ENCODE measurements at regions not wholly inside any gene's neighbourhood (a gene's known extent, or its start where the extent isn't known, plus 50 kb on each side); places are given as distances from the start of the nearest gene placed in this dataset.

DNA sequence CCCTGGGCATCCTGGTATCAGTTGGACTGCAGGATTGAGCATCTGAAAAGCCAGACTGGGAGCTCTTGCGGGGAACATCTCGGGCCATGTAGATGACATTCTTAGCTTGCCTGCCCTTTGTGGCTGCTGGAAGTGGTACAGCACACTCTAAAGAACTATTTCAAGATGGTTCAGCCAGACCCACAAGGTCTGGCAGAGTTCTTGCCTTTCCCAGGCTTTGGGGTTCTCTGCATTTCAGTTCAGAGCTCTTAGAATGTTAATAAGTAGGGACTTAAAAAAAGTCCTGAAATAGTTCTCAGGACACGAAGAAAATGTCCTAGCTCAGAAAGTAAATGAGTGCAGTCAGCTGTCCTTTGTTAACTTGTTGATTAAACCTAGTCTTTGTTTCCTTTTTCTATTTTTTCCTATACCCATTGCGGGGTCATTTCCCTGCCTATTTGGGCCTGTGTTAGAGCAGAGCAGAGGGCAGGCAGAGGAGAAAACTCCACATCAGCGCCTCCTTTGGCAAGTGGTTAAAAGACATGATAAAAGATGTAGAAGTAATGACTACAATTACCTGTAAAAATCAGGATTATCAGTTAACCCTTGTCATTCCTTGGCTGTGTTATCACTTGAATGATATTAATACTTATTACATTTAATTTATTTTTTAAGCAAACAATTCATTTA is 291.5 kb downstream of the ZSWIM6 start:
- Histone ChIP-seq H3K27me3 (ENCODE audit: insufficient read depth, low read length) (peaks cover 7% of the 10 kb centered on the region; the same call in 1 of the 2 replicates), H3K4me3 (ENCODE audit: low read length) (no peak overlapping the region), H3K36me3 (ENCODE audit: insufficient read depth, low read length) (no peaks in the 10 kb centered on the region), H3K4me1 (ENCODE audit: insufficient read depth, low read length) (peaks cover 8% of the 10 kb centered on the region; the same call in 1 of the 2 replicates), H3K9me3 (ENCODE audit: insufficient read depth, low read depth, low read length) (no peaks in the 10 kb centered on the region), H3K9ac (ENCODE audit: low read depth, low read length) (no peak overlapping the region), H3K27ac (ENCODE audit: low read depth, low read length) (no peak overlapping the region)
- 88% methylated on average over 3 of the region's 5 CpGs for WGBS

DNA sequence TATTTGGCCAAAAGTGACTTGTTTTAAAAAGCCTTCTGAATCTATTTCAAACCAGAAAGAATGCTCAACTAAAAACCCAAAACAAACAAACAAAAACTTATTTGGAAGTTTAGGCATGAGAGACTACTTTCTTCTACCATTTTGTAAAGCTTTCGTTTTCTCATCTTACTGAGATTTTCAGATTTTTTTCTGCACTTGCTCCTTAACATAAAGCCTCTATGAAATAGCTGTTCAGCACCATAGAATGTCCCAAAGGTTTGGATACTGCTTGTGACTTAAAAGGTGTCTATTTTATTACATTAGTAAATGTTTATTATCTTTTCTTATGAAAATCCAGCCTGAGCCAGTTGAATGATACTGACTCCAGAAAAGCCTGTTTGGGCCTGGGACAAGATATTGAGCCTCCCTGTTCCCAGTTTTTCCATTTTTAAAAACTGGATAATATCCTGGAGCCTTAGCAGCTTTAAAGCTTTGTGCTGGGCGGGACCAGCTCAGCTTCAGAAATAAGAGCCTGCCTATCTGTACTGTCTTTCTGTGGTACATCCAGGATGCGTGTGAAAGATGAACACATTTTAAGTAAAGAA is 292.6 kb downstream of the ZSWIM6 start:
- H3K27ac ChIP-seq (ENCODE audit: low read depth, low read length), result no peak overlapping the region
- H3K36me3 ChIP-seq (ENCODE audit: insufficient read depth, low read length), result no peaks in the 10 kb centered on the region
- 80% methylated on average over 3 of the region's 3 CpGs for WGBS
- H3K9ac ChIP-seq (ENCODE audit: low read depth, low read length), result 0 out of 2 replicates have a peak overlapping the region, but pooled peaks have one; percentile 85
- H3K4me1 ChIP-seq (ENCODE audit: insufficient read depth, low read length), result peaks cover 8% of the 10 kb centered on the region; the same call in 1 of the 2 replicates
- H3K4me3 ChIP-seq (ENCODE audit: low read length), result peak overlapping the region; percentile 72
- H3K9me3 ChIP-seq (ENCODE audit: insufficient read depth, low read depth, low read length), result no peaks in the 10 kb centered on the region
- H3K27me3 ChIP-seq (ENCODE audit: insufficient read depth, low read length), result peaks cover 7% of the 10 kb centered on the region; the same call in 1 of the 2 replicates

DNA sequence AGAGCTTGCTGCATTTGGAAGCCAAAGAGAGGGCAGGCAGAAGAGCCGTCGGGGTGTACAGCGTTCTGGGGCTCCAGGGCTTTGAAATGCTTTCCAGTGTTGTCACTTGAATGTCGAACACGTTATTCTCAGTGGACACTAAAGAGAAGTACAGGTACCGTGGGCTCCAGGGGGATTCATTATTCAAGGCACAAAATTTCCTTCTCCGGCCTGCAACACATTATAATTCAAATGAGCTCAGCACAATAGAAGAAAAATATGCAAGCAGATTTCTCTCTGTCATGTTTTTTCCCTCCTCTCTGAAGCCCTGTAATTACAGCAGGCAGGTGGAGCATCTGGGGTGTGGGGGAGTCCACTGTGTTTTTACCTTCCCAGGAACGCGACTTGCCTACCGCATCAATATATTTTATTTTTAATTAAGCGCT is 293.1 kb downstream of the ZSWIM6 start:
- peaks cover 8% of the 10 kb centered on the region; the same call in 1 of the 2 replicates for H3K4me1 ChIP-seq (ENCODE audit: insufficient read depth, low read length)
- no peak overlapping the region for H3K27ac ChIP-seq (ENCODE audit: low read depth, low read length)
- WGBS, result 11% methylated on average over 11 of the region's 11 CpGs
- peaks cover 7% of the 10 kb centered on the region; the same call in 1 of the 2 replicates for H3K27me3 ChIP-seq (ENCODE audit: insufficient read depth, low read length)
- no peaks in the 10 kb centered on the region for H3K36me3 ChIP-seq (ENCODE audit: insufficient read depth, low read length)
- peak overlapping the region; percentile 72 for H3K4me3 ChIP-seq (ENCODE audit: low read length)
- H3K9me3 ChIP-seq (ENCODE audit: insufficient read depth, low read depth, low read length), result no peaks in the 10 kb centered on the region
- peak overlapping the region; percentile 85 for H3K9ac ChIP-seq (ENCODE audit: low read depth, low read length)

DNA sequence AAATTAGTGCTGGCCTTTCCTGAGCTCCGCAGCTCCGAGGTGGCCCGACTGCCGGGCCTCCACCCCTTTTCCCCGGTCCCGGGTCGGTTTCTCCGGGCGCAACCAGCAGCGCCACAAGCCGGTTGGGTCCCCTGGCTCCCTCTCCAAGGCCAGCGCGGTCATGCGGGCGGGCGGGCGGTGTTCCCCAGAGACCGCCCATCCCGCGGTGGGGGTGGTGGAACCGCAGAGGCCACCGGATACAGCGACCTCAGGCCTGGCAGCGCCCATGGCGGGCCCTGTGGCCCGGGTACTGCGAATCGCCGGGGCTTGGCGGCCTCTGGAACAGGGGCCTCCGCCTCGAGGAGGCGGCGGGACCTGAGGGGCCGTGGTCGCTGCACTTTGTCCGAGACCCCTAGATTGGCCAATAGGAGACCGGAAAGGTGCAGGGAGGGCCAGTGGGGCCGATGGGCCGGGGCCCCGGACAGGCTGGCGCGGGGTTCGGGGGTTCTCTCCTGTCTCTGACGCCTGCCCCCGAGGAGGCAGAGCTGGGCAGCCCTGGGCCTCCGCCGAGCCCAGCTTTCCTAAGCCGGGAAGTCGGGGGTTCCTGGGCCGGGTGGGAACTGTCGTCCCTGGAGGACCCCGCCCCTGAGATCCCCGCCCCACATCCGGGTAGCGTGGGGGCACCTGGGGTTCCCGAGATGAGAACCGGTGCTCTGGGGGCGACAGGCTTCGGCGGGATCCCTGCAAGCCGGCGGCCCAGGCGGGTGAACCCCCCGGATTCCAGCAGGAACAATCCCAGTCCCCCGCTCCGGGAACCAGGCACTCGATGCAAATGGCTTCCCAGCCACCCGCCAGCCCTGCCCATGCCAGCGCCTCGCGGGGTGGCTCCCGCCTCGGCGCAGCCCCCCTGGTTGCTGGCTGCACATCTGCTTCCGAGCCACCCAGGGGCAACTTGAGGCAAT is 293.9 kb downstream of the ZSWIM6 start:
- H3K9me3 ChIP-seq (ENCODE audit: insufficient read depth, low read depth, low read length), result no peaks in the 10 kb centered on the region
- H3K27me3 ChIP-seq (ENCODE audit: insufficient read depth, low read length), result peaks cover 7% of the 10 kb centered on the region; the same call in 1 of the 2 replicates
- peak overlapping the region; percentile 85 for H3K9ac ChIP-seq (ENCODE audit: low read depth, low read length)
- H3K4me3 ChIP-seq (ENCODE audit: low read length), result peak overlapping the region; percentile 72
- no peak overlapping the region; the same call in 1 of the 2 replicates for H3K27ac ChIP-seq (ENCODE audit: low read depth, low read length)
- WGBS, result 3% methylated on average over 76 of the region's 76 CpGs
- H3K4me1 ChIP-seq (ENCODE audit: insufficient read depth, low read length), result peaks cover 8% of the 10 kb centered on the region; the same call in 1 of the 2 replicates
- no peaks in the 10 kb centered on the region for H3K36me3 ChIP-seq (ENCODE audit: insufficient read depth, low read length)

DNA sequence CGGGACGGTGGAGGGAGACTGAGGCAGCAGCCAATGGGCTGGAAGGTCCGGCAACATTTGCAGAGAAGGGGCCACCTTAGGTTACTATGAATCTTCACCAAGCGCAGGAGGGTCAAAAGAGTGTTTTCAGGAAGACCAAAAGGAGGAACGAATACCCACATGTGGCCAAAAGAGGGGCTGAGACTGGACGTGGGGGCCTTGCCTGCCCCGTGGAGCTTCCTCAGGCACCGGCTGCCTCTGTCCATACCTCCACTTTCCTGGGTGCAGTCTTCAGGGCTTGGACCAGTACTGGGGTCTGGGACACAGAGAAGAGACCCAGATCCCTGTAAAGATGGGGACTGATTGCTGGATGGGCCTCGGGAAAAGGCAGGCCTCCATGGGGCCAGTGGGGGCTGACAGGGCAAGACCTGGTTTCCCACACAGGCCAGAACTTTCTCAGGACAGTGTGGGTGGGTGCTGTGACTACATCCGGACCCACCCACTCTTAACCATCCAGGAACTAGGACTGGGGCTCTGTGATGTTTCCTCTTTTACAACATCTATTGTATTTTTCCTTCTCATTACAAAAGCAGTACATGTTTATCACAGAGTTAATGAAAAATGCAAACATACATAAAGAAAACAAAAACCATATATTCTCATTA is 294.7 kb downstream of the ZSWIM6 start:
- H3K9me3 ChIP-seq (ENCODE audit: insufficient read depth, low read depth, low read length), result no peaks in the 10 kb centered on the region
- H3K27me3 ChIP-seq (ENCODE audit: insufficient read depth, low read length), result peaks cover 7% of the 10 kb centered on the region; the same call in 1 of the 2 replicates
- H3K36me3 ChIP-seq (ENCODE audit: insufficient read depth, low read length), result no peaks in the 10 kb centered on the region
- 70% methylated on average over 10 of the region's 10 CpGs for WGBS
- peak overlapping the region; percentile 72 for H3K4me3 ChIP-seq (ENCODE audit: low read length)
- H3K4me1 ChIP-seq (ENCODE audit: insufficient read depth, low read length), result peaks cover 14% of the 10 kb centered on the region
- no peak overlapping the region for H3K27ac ChIP-seq (ENCODE audit: low read depth, low read length)
- H3K9ac ChIP-seq (ENCODE audit: low read depth, low read length), result no peak overlapping the region; the same call in 1 of the 2 replicates

GRCh38 chr5:61627531-61627930 is 295.5 kb downstream of the ZSWIM6 start:
- Histone ChIP-seq H3K36me3 (ENCODE audit: insufficient read depth, low read length) (no peaks in the 10 kb centered on the region), H3K27ac (ENCODE audit: low read depth, low read length) (no peak overlapping the region), H3K9ac (ENCODE audit: low read depth, low read length) (no peak overlapping the region), H3K9me3 (ENCODE audit: insufficient read depth, low read depth, low read length) (no peaks in the 10 kb centered on the region), H3K4me3 (ENCODE audit: low read length) (no peak overlapping the region), H3K4me1 (ENCODE audit: insufficient read depth, low read length) (peaks cover 22% of the 10 kb centered on the region), H3K27me3 (ENCODE audit: insufficient read depth, low read length) (peaks cover 7% of the 10 kb centered on the region; the same call in 1 of the 2 replicates)
- 84% methylated on average over 2 of the region's 2 CpGs for WGBS

DNA sequence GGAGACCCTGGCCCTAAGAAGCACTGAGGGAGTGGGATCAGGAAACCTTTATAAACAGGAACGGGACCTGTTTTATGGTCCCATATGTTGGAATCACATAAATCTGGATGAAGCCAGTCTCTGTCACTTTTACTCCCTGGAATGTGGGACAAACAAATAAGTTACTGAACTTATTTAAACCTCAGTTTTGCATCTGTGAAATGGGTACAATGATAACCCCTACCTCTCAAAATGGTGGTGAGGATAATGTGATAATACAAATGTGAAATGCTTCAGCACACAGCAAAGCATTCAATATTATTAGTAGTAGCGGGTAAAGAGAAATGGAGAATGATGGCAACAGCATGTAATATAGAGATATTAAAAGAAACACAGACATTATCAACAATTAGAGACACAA is 298.9 kb downstream of the ZSWIM6 start:
- Histone ChIP-seq H3K4me1 (ENCODE audit: insufficient read depth, low read length) (peaks cover 16% of the 10 kb centered on the region), H3K4me3 (ENCODE audit: low read length) (no peak overlapping the region), H3K27me3 (ENCODE audit: insufficient read depth, low read length) (no peaks in the 10 kb centered on the region), H3K9ac (ENCODE audit: low read depth, low read length) (no peak overlapping the region), H3K27ac (ENCODE audit: low read depth, low read length) (no peak overlapping the region), H3K36me3 (ENCODE audit: insufficient read depth, low read length) (no peaks in the 10 kb centered on the region), H3K9me3 (ENCODE audit: insufficient read depth, low read depth, low read length) (no peaks in the 10 kb centered on the region)
- WGBS, result 100% methylated on average over 1 of the region's 2 CpGs

GRCh38 chr5:61631438-61631941 is 299.4 kb downstream of the ZSWIM6 start:
- 74% methylated on average over 11 of the region's 11 CpGs for WGBS
- no peaks in the 10 kb centered on the region for H3K27me3 ChIP-seq (ENCODE audit: insufficient read depth, low read length)
- no peaks in the 10 kb centered on the region for H3K36me3 ChIP-seq (ENCODE audit: insufficient read depth, low read length)
- H3K4me3 ChIP-seq (ENCODE audit: low read length), result no peak overlapping the region
- peak overlapping the region; percentile 36; the same call in 1 of the 2 replicates for H3K9ac ChIP-seq (ENCODE audit: low read depth, low read length)
- no peak overlapping the region for H3K27ac ChIP-seq (ENCODE audit: low read depth, low read length)
- peaks cover 16% of the 10 kb centered on the region for H3K4me1 ChIP-seq (ENCODE audit: insufficient read depth, low read length)
- no peaks in the 10 kb centered on the region for H3K9me3 ChIP-seq (ENCODE audit: insufficient read depth, low read depth, low read length)

- no peak overlapping the region for H3K4me3 ChIP-seq (ENCODE audit: low read length)
- peak overlapping the region; percentile 36; the same call in 1 of the 2 replicates for H3K9ac ChIP-seq (ENCODE audit: low read depth, low read length)
- H3K4me1 ChIP-seq (ENCODE audit: insufficient read depth, low read length), result peaks cover 17% of the 10 kb centered on the region
- no peak overlapping the region for H3K27ac ChIP-seq (ENCODE audit: low read depth, low read length)
- 74% methylated on average over 2 of the region's 2 CpGs for WGBS
- H3K27me3 ChIP-seq (ENCODE audit: insufficient read depth, low read length), result no peaks in the 10 kb centered on the region
- H3K36me3 ChIP-seq (ENCODE audit: insufficient read depth, low read length), result no peaks in the 10 kb centered on the region
- H3K9me3 ChIP-seq (ENCODE audit: insufficient read depth, low read depth, low read length), result no peaks in the 10 kb centered on the region
Observed at GRCh38 chr5:61632064-61632463, 300.0 kb downstream of the ZSWIM6 start.

- Histone ChIP-seq H3K9ac (ENCODE audit: low read depth, low read length) (no peak overlapping the region), H3K9me3 (ENCODE audit: insufficient read depth, low read depth, low read length) (no peaks in the 10 kb centered on the region), H3K36me3 (ENCODE audit: insufficient read depth, low read length) (no peaks in the 10 kb centered on the region), H3K4me3 (ENCODE audit: low read length) (no peak overlapping the region), H3K4me1 (ENCODE audit: insufficient read depth, low read length) (peaks cover 27% of the 10 kb centered on the region), H3K27me3 (ENCODE audit: insufficient read depth, low read length) (no peaks in the 10 kb centered on the region), H3K27ac (ENCODE audit: low read depth, low read length) (no peak overlapping the region)
- 87% methylated on average over 3 of the region's 3 CpGs for WGBS
Observed at GRCh38 chr5:61635271-61635670, 303.2 kb downstream of the ZSWIM6 start.
